Vagina (tissue), 2 donors: ENCODE measurements at regions not wholly inside any gene's neighbourhood (a gene's known extent, or its start where the extent isn't known, plus 50 kb on each side); places are given as distances from the start of the nearest gene placed in this dataset.
"Not testable (repeated sequence)": the region's sequence is repeated elsewhere in the genome, so short reads cannot be mapped to it uniquely, and the experiment has no call there.

Experiments
- DNase-seq, 2 donors: peaks; one replicate each; pipeline ENCODE4 v3.0.0-alpha.2; 2017; ENCODE audit errors: extremely low spot score in 2 of 2
- H3K27ac ChIP-seq: fragments of 200-600 bp; sonication (generic); one replicate; pipeline ENCODE4 v1.5.1; 2019
- H3K27me3 ChIP-seq: fragments of 200-600 bp; sonication (generic); one replicate; pipeline ENCODE4 v1.5.1; 2019
- H3K36me3 ChIP-seq, 2 donors: fragments of 200-600 bp; sonication (generic); one replicate each; pipeline ENCODE4 v1.5.1; 2017 to 2019
- H3K4me1 ChIP-seq: fragments of 200-600 bp; sonication (generic); one replicate; pipeline ENCODE4 v1.5.1; 2019
- H3K4me3 ChIP-seq, 2 donors: fragments of 200-600 bp; sonication (generic); 1 replicate in 1 of 2; 2 replicates in 1 of 2; pipeline ENCODE4 v1.5.1; 2016 to 2019
- H3K9me3 ChIP-seq: fragments of 200-600 bp; sonication (generic); one replicate; pipeline ENCODE4 v1.5.1; 2019
- POLR2A ChIP-seq, 2 donors: fragments of 450-650 bp; IDR thresholded peaks; one replicate each; pipeline ENCODE4 v1.6.1; 2017; ENCODE audit warnings: antibody characterized with exemption in 2 of 2, mild to moderate bottlenecking in 2 of 2, moderate library complexity in 2 of 2
- POLR2AphosphoS5 ChIP-seq, 2 donors: sonication (generic); formaldehyde crosslinking; IDR thresholded peaks; one replicate each; pipeline ENCODE4 v1.9.0; 2017; ENCODE audit warnings: antibody characterized with exemption in 2 of 2, mild to moderate bottlenecking in 2 of 2, low read depth in 1 of 2; ENCODE audit not compliant: insufficient read depth in 1 of 2
- intact Hi-C: fragments of 100-400 bp; cut with DNase I; formaldehyde crosslinking; loops from one replicate; pipeline ENCODE4 v1.15.1; 2023
- TF ChIP-seq, protein P1 (sequence below), 3 experiments: fragments of 450-650 bp in 2 of 3; fragments of 200-600 bp in 1 of 3; sonication (generic) in 1 of 3; IDR thresholded peaks; one replicate each; pipeline ENCODE4 v1.5.1; 2017 to 2019; ENCODE audit warnings: antibody characterized with exemption in 3 of 3, mild to moderate bottlenecking in 2 of 3, moderate library complexity in 2 of 3

DNA sequence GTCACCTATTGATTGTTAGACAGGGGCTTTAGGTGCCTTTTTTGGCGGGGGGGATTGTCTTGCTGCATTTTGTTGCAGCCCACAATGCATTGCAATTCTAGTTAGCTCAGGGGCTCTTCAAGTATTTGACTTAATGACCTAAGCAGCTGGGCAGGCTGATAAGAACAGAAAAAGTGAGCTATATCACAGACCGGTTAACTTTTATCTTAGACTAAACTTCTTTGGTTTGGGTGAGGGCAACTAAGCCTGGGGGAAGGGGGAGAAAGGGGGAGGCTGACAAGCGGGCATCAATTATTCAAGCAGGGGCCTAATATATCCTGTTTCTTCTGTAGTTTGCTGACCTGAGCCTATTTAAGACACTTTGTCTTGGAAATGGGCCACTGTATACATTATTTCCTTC lies 66.0 kb upstream of the GPR6 start:
- TF ChIP-seq, protein P1, sequence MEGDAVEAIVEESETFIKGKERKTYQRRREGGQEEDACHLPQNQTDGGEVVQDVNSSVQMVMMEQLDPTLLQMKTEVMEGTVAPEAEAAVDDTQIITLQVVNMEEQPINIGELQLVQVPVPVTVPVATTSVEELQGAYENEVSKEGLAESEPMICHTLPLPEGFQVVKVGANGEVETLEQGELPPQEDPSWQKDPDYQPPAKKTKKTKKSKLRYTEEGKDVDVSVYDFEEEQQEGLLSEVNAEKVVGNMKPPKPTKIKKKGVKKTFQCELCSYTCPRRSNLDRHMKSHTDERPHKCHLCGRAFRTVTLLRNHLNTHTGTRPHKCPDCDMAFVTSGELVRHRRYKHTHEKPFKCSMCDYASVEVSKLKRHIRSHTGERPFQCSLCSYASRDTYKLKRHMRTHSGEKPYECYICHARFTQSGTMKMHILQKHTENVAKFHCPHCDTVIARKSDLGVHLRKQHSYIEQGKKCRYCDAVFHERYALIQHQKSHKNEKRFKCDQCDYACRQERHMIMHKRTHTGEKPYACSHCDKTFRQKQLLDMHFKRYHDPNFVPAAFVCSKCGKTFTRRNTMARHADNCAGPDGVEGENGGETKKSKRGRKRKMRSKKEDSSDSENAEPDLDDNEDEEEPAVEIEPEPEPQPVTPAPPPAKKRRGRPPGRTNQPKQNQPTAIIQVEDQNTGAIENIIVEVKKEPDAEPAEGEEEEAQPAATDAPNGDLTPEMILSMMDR (IDR thresholded peaks at IDR 0.05), result no peak
- no peak for TF ChIP-seq POLR2A (IDR thresholded peaks at IDR 0.05)
- no peak for TF ChIP-seq POLR2AphosphoS5 (IDR thresholded peaks at IDR 0.05; ENCODE audit: insufficient read depth in 1 of 2, low read depth in 1 of 2)
- no peak for DNase-seq
- Histone ChIP-seq H3K9me3 (no peaks in the 10 kb centered on the region), H3K36me3 (no peaks in the 10 kb centered on the region), H3K27me3 (no peaks in the 10 kb centered on the region), H3K4me3 (no peak overlapping the region), H3K4me1 (no peaks in the 10 kb centered on the region), H3K27ac (no peak overlapping the region)
- intact Hi-C loops, result no loop called here

DNA sequence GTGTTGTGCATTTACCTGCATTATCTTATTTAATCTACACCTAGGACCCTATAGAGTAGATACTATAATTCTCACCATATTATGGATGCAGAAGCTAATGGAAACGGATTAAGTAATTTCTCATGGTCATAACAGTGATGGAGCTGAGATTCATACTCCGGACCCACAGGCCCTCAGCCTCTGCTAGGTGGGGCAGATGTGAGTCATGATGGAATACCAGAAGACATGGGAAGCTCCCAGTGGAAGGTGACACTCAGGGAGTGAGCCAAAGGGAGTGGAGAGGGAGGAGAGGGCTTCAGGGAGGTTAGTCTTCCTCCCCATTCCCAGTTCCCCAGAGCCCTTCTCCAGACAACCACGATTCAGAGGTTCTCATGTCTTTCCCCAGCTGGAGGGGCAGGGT lies 65.2 kb upstream of the GPR6 start:
- no peaks in the 10 kb centered on the region for H3K9me3 ChIP-seq
- intact Hi-C loops, result no loop called here

DNA sequence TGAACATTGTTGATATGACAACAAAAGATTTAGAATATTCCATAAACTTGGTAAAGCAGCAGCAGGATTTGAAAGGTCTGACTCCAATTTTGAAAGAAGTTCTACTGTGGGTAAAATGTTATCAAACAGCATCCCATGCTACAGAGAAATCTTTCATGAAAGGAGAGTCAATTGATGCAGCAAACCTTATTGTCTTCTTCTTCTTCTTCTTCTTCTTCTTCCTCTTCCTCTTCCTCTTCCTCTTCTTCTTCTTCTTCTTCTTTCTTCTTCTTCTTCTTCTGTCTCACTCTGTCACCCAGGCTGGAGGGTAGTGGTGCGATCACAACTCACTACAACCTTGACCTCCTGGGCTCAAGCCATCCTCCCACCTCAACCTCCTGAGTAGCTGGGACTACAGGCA lies 62.4 kb upstream of the GPR6 start:
- intact Hi-C loops, H3K36me3 ChIP-seq, H3K27me3 ChIP-seq, H3K4me1 ChIP-seq, H3K27ac ChIP-seq, H3K4me3 ChIP-seq, H3K9me3 ChIP-seq, DNase-seq: not testable (repeated sequence)

More for the DNA sequence above, 65.2 kb upstream of the GPR6 start:
- no peaks in the 10 kb centered on the region for H3K4me1 ChIP-seq
- TF ChIP-seq, protein P1 (IDR thresholded peaks at IDR 0.05), result no peak
- no peak for TF ChIP-seq POLR2AphosphoS5 (IDR thresholded peaks at IDR 0.05; ENCODE audit: insufficient read depth in 1 of 2, low read depth in 1 of 2)
- H3K27me3 ChIP-seq, result no peaks in the 10 kb centered on the region
- no peaks in the 10 kb centered on the region for H3K36me3 ChIP-seq
- no peak for DNase-seq
- no peak overlapping the region for H3K4me3 ChIP-seq
- H3K27ac ChIP-seq, result no peak overlapping the region

DNA sequence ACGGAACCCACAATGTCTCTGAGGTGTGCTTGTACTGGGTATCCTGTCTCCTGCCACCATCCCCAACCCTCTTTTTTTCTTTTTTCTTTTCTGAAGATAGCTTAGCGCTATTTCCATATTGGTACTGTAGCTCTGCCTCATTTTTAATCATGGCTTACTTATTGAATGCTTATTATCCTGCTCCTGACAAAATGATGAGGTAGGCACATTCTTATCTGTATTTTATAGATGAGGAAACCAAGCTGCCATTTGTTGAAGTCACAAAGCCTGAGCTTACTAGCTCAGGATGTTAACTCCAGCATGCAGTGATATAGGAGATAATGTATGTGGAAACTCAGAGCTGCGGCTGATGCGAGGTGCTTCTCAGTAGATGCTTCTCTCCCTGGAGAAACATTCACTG lies 61.4 kb upstream of the GPR6 start:
- Histone ChIP-seq H3K9me3 (no peaks in the 10 kb centered on the region), H3K36me3 (no peaks in the 10 kb centered on the region), H3K4me1 (no peaks in the 10 kb centered on the region), H3K27me3 (no peaks in the 10 kb centered on the region), H3K27ac (no peak overlapping the region), H3K4me3 (no peak overlapping the region)
- TF ChIP-seq POLR2AphosphoS5 (IDR thresholded peaks at IDR 0.05; ENCODE audit: insufficient read depth in 1 of 2, low read depth in 1 of 2) (no peak), POLR2A (IDR thresholded peaks at IDR 0.05) (no peak)
- TF ChIP-seq, protein P1 (IDR thresholded peaks at IDR 0.05), result no peak
- no peak for DNase-seq
- intact Hi-C loops, result no loop called here

DNA sequence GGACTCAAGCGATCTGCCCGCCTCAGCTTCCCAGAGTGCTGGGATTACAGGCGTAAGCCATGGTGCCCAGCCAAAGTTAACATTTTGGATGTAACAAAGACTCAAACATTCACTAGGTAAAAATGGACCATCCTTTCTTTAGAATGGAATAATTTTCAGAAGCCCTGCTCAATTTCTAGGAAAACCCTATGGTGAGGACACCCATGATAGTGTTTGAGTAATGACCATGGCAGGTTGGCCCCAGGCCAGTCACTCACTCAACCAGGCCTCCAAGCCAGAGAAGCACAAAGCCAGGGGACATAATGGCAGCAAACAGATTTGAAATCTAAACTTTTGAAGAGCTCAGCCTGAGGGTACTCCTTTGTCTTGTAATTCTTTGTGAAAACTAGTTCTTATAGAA lies 59.9 kb upstream of the GPR6 start:
- Histone ChIP-seq H3K9me3 (no peaks in the 10 kb centered on the region), H3K4me3 (no peak overlapping the region), H3K27ac (no peak overlapping the region), H3K27me3 (no peaks in the 10 kb centered on the region), H3K36me3 (no peaks in the 10 kb centered on the region), H3K4me1 (no peaks in the 10 kb centered on the region)
- intact Hi-C loops, result no loop called here
- TF ChIP-seq, protein P1 (IDR thresholded peaks at IDR 0.05), result no peak
- no peak for TF ChIP-seq POLR2A (IDR thresholded peaks at IDR 0.05)
- TF ChIP-seq POLR2AphosphoS5 (IDR thresholded peaks at IDR 0.05; ENCODE audit: insufficient read depth in 1 of 2, low read depth in 1 of 2), result no peak
- no peak for DNase-seq

DNA sequence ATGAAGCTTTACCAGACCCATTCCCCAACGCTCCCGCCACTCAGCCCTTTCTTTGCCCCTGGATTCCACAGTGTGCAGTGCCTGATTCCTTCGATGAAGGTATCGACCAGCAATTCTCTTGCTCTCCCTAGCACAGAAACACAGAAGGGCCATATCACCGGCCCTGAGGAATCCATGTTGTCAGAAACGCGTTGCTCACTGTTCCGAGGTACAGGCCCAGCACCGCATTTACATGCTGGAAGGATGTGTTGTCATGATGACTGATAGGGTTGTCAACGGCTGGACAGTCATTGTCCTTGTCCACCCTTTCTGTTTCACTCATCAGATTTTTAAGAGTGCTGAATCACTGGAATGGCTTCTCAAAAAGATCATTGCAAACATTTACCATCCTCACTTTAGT lies 57.2 kb upstream of the GPR6 start:
- Histone ChIP-seq H3K4me1 (no peaks in the 10 kb centered on the region), H3K27ac (no peak overlapping the region), H3K27me3 (no peaks in the 10 kb centered on the region), H3K9me3 (no peaks in the 10 kb centered on the region), H3K36me3 (no peaks in the 10 kb centered on the region), H3K4me3 (no peak overlapping the region)
- DNase-seq, result no peak
- TF ChIP-seq, protein P1 (IDR thresholded peaks at IDR 0.05), result no peak
- TF ChIP-seq POLR2AphosphoS5 (IDR thresholded peaks at IDR 0.05; ENCODE audit: insufficient read depth in 1 of 2, low read depth in 1 of 2), result no peak
- no peak for TF ChIP-seq POLR2A (IDR thresholded peaks at IDR 0.05)
- intact Hi-C loops, result no loop called here
